ENCODE measurements at regions not wholly inside any gene's neighbourhood (a gene's known extent, or its start where the extent isn't known, plus 50 kb on each side); places are given as distances from the start of the nearest gene placed in this dataset.

- no peak overlapping the region for H3K27ac ChIP-seq (ENCODE audit: low read length)
- in situ Hi-C loops (cut with HindIII; ENCODE audit: low pct_unique_long_range_greater_than_20kb, low sequenced_read_pairs) (no loop called here), intact Hi-C loops (cut with micrococcal nuclease; ENCODE audit: unreplicated experiment) (no loop called here)
- DNase-seq (ENCODE audit: low read depth, low spot score): no peak
- CTCF ChIA-PET: no interaction called here
- no TSS peak for BruUV-seq (replicated peaks)
- TF ChIP-seq POLR2AphosphoS5 (IDR thresholded peaks at IDR 0.05; ENCODE audit: low read depth, low read length): no peak
- TF ChIP-seq, protein P1, sequence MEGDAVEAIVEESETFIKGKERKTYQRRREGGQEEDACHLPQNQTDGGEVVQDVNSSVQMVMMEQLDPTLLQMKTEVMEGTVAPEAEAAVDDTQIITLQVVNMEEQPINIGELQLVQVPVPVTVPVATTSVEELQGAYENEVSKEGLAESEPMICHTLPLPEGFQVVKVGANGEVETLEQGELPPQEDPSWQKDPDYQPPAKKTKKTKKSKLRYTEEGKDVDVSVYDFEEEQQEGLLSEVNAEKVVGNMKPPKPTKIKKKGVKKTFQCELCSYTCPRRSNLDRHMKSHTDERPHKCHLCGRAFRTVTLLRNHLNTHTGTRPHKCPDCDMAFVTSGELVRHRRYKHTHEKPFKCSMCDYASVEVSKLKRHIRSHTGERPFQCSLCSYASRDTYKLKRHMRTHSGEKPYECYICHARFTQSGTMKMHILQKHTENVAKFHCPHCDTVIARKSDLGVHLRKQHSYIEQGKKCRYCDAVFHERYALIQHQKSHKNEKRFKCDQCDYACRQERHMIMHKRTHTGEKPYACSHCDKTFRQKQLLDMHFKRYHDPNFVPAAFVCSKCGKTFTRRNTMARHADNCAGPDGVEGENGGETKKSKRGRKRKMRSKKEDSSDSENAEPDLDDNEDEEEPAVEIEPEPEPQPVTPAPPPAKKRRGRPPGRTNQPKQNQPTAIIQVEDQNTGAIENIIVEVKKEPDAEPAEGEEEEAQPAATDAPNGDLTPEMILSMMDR (IDR thresholded peaks at IDR 0.05): no peak
- no peak for TF ChIP-seq REST (IDR thresholded peaks at IDR 0.05; ENCODE audit: insufficient read depth in 1 of 2, low read depth in 2 of 2, low read length in 1 of 2)
- no peak for TF ChIP-seq TCF7L2 (IDR thresholded peaks at IDR 0.05; ENCODE audit: low read depth, low read length)
- TF ChIP-seq SIN3A (IDR thresholded peaks at IDR 0.05; ENCODE audit: borderline replicate concordance, insufficient read depth, low read depth, low read length): no peak
- no peaks in the 10 kb centered on the region for H3K36me3 ChIP-seq (ENCODE audit: control insufficient read depth, insufficient read depth, low read length)
- no peak for ATAC-seq
- no peaks in the 10 kb centered on the region for H3K9me3 ChIP-seq (ENCODE audit: control insufficient read depth, insufficient read depth, low read depth, low read length)
- POLR2A ChIA-PET: no interaction called here
- no peak overlapping the region for H3K4me3 ChIP-seq (ENCODE audit: low read depth in 2 of 2, low read length in 2 of 2)
- H3K4me1 ChIP-seq (ENCODE audit: control insufficient read depth, insufficient read depth, low read length): no peaks in the 10 kb centered on the region
- H3K27me3 ChIP-seq (ENCODE audit: control insufficient read depth, insufficient read depth, low read length): no peaks in the 10 kb centered on the region; the same call in 1 of the 2 replicates
Observed at GRCh38 chr2:66318009-66318561, 116.8 kb upstream of the MEIS1 start.

DNA sequence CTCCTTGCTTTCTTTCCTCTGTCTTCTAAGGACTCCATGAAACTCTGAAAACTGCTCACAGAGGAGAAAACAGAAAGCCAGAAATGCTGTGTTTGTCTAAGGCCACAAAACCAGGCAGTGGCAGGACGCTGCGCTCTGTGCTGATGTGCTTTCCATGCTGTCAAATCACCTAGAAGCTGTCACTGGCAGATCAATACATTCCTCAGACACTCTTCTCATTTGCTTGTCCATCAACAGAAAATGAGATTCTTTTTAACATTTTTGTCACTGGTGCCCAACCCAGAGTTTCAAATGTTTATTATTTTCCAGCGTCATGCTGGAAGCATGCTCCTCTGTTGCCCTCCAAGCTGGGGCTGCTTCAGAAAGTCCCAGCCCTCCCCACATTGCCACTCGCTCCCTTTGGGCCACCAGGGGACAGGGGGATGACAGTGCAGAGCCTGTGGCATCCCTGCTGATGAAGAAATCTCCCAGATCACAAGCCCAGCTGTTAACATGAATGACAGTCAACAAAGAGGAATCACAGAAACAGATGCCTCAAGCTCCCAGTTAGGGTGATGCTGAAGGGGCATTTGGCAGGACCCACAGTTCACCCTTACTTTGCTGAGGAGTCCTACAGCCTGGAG is 117.5 kb upstream of the MEIS1 start:
- Histone ChIP-seq H3K4me3 (ENCODE audit: low read depth in 2 of 2, low read length in 2 of 2) (no peak overlapping the region), H3K27ac (ENCODE audit: low read length) (no peak overlapping the region), H3K27me3 (ENCODE audit: control insufficient read depth, insufficient read depth, low read length) (no peaks in the 10 kb centered on the region), H3K36me3 (ENCODE audit: control insufficient read depth, insufficient read depth, low read length) (no peaks in the 10 kb centered on the region), H3K9me3 (ENCODE audit: control insufficient read depth, insufficient read depth, low read depth, low read length) (no peaks in the 10 kb centered on the region), H3K4me1 (ENCODE audit: control insufficient read depth, insufficient read depth, low read length) (no peaks in the 10 kb centered on the region)
- in situ Hi-C loops (cut with HindIII; ENCODE audit: low pct_unique_long_range_greater_than_20kb, low sequenced_read_pairs) (no loop called here), intact Hi-C loops (cut with micrococcal nuclease; ENCODE audit: unreplicated experiment) (no loop called here)
- ATAC-seq: no peak
- no peak for TF ChIP-seq TCF7L2 (IDR thresholded peaks at IDR 0.05; ENCODE audit: low read depth, low read length)
- TF ChIP-seq REST (IDR thresholded peaks at IDR 0.05; ENCODE audit: insufficient read depth in 1 of 2, low read depth in 2 of 2, low read length in 1 of 2): no peak
- TF ChIP-seq POLR2AphosphoS5 (IDR thresholded peaks at IDR 0.05; ENCODE audit: low read depth, low read length): no peak
- TF ChIP-seq SIN3A (IDR thresholded peaks at IDR 0.05; ENCODE audit: borderline replicate concordance, insufficient read depth, low read depth, low read length): no peak
- TF ChIP-seq, protein P1 (IDR thresholded peaks at IDR 0.05): no peak
- POLR2A ChIA-PET: no interaction called here
- CTCF ChIA-PET: no interaction called here
- BruUV-seq (replicated peaks): no TSS peak
- DNase-seq (ENCODE audit: low read depth, low spot score): no peak

Measured in Panc1 (cell line).